ENCODE measurements at regions not wholly inside any gene's neighbourhood (a gene's known extent, or its start where the extent isn't known, plus 50 kb on each side); places are given as distances from the start of the nearest gene placed in this dataset.
"Not testable (repeated sequence)": the region's sequence is repeated elsewhere in the genome, so short reads cannot be mapped to it uniquely, and the experiment has no call there.

- peak in 1 of 2 donors; percentile 33 for ATAC-seq
Measured at GRCh38 chrX:155819966-155820491, 61.1 kb upstream of the VAMP7 start.

- ATAC-seq: no peak
Measured at GRCh38 chrX:155819525-155819924, 61.6 kb upstream of the VAMP7 start.

- ATAC-seq: not testable (repeated sequence)
Measured at GRCh38 chrX:155814391-155814790, 66.8 kb upstream of the VAMP7 start.

GRCh38 chrX:155779831-155780230 is 101.3 kb upstream of the VAMP7 start:
- ATAC-seq: no peak

- no peak for ATAC-seq
Measured at GRCh38 chrX:155778844-155779553, 102.1 kb upstream of the VAMP7 start.

GRCh38 chrX:155774387-155774786 is 106.8 kb upstream of the VAMP7 start:
- no peak for ATAC-seq

- no peak for ATAC-seq
Measured at GRCh38 chrX:155767876-155768769, 113.0 kb upstream of the VAMP7 start.

GRCh38 chrX:155767051-155767875 is 113.9 kb upstream of the VAMP7 start:
- peak; percentile 13 to 55 for ATAC-seq

GRCh38 chrX:155766321-155766720 is 114.8 kb upstream of the VAMP7 start:
- no peak for ATAC-seq

GRCh38 chrX:155761185-155761584 is 120.0 kb upstream of the VAMP7 start:
- ATAC-seq: no peak

GRCh38 chrX:155757046-155757759 is 123.9 kb upstream of the VAMP7 start:
- ATAC-seq: no peak

- no peak for ATAC-seq
Measured at GRCh38 chrX:155755706-155756337, 125.3 kb upstream of the VAMP7 start.

- no peak for ATAC-seq
Measured at GRCh38 chrX:155751131-155751530, 130.0 kb upstream of the VAMP7 start.

- ATAC-seq: no peak
Measured at GRCh38 chrX:155747520-155747919, 133.6 kb upstream of the VAMP7 start.

GRCh38 chrX:155745792-155746191 is 133.0 kb upstream of the TMLHE start:
- ATAC-seq: no peak

GRCh38 chrX:155744534-155744933 is 131.8 kb upstream of the TMLHE start:
- ATAC-seq: no peak

GRCh38 chrX:155728335-155728734 is 115.6 kb upstream of the TMLHE start:
- ATAC-seq: not testable (repeated sequence)

- ATAC-seq: no peak
Measured at GRCh38 chrX:155718972-155719586, 106.3 kb upstream of the TMLHE start.

- ATAC-seq: no peak
Measured at GRCh38 chrX:155715141-155715540, 102.4 kb upstream of the TMLHE start.

GRCh38 chrX:155695419-155695818 is 82.7 kb upstream of the TMLHE start:
- ATAC-seq: no peak

GRCh38 chrX:155694649-155695048 is 81.9 kb upstream of the TMLHE start:
- no peak for ATAC-seq
